ENCODE measurements at regions not wholly inside any gene's neighbourhood (a gene's known extent, or its start where the extent isn't known, plus 50 kb on each side); places are given as distances from the start of the nearest gene placed in this dataset.

- TF ChIP-seq CTCF (conservative IDR thresholded peaks at IDR 0.05; ENCODE audit: low read depth, low read length) (no peak), RCOR1 (IDR thresholded peaks at IDR 0.05; ENCODE audit: insufficient replicate concordance, low read length) (no peak), CEBPB (IDR thresholded peaks at IDR 0.05; ENCODE audit: low read depth, low read length) (no peak), CHD1 (IDR thresholded peaks at IDR 0.05; ENCODE audit: low read depth, low read length) (no peak), POLR2A (IDR thresholded peaks at IDR 0.05; ENCODE audit: low read depth, low read length) (no peak), RFX5 (IDR thresholded peaks at IDR 0.05; ENCODE audit: low read depth, low read length) (no peak), NFE2L2 (IDR thresholded peaks at IDR 0.05; ENCODE audit: low read depth, low read length) (no peak), MXI1 (IDR thresholded peaks at IDR 0.05; ENCODE audit: borderline replicate concordance, low read depth, low read length) (no peak)
- TF ChIP-seq, protein P1, sequence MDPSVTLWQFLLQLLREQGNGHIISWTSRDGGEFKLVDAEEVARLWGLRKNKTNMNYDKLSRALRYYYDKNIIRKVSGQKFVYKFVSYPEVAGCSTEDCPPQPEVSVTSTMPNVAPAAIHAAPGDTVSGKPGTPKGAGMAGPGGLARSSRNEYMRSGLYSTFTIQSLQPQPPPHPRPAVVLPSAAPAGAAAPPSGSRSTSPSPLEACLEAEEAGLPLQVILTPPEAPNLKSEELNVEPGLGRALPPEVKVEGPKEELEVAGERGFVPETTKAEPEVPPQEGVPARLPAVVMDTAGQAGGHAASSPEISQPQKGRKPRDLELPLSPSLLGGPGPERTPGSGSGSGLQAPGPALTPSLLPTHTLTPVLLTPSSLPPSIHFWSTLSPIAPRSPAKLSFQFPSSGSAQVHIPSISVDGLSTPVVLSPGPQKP (IDR thresholded peaks at IDR 0.05; ENCODE audit: borderline replicate concordance, low read depth, low read length): no peak
These were observed 167.8 kb upstream of the NCAM1 start for GRCh38 chr11:112793416-112793815.
